ENCODE measurements at regions not wholly inside any gene's neighbourhood (a gene's known extent, or its start where the extent isn't known, plus 50 kb on each side); places are given as distances from the start of the nearest gene placed in this dataset.

GRCh38 chr10:81722399-81722798 lies 152.6 kb upstream of the NRG3 start:
- ATAC-seq (ENCODE audit: low read depth) = no peak
- no peak overlapping the region for H3K27ac Mint-ChIP-seq

GRCh38 chr10:81724431-81724830 lies 150.6 kb upstream of the NRG3 start:
- Mint-ChIP-seq H3K4me3 (no peak overlapping the region), H3K9me3 (ENCODE audit: insufficient read depth) (no peaks in the 10 kb centered on the region), H3K27me3 (no peaks in the 10 kb centered on the region), H3K4me1 (peaks cover 8% of the 10 kb centered on the region), H3K27ac (no peak overlapping the region)
- Histone ChIP-seq H3K4me3 (ENCODE audit: control extremely low read depth in 1 of 5, extremely low read depth in 1 of 5, insufficient read depth in 1 of 5, low read depth in 2 of 5, low read length in 4 of 5) (no peak overlapping the region), H3K4me1 (ENCODE audit: control insufficient read depth in 2 of 2, insufficient read depth in 2 of 2, low read length in 2 of 2) (peaks cover 0 to 5% of the 10 kb centered on the region in 2 donors), H3K27ac (ENCODE audit: low read length in 2 of 2) (peak overlapping the region in 1 of 2 donors; percentile 14), H4K20me1 (ENCODE audit: control insufficient read depth, insufficient read depth, low read length, poor library complexity, severe bottlenecking) (no peaks in the 10 kb centered on the region), H3K9me3 (ENCODE audit: control extremely low read depth in 1 of 3, control insufficient read depth in 2 of 3, insufficient read depth in 1 of 3, low read length in 2 of 3) (no peaks in the 10 kb centered on the region), H3K79me2 (ENCODE audit: control insufficient read depth, insufficient read depth, low read length) (no peaks in the 10 kb centered on the region), H2AFZ (ENCODE audit: insufficient read depth, low read depth, low read length, poor library complexity, severe bottlenecking) (peak overlapping the region; percentile 39), H3K36me3 (replicated peaks in 1 of 2; ENCODE audit: control extremely low read depth in 1 of 2, control insufficient read depth in 1 of 2, extremely low read depth in 1 of 2, insufficient read depth in 2 of 2, low read length in 1 of 2) (no peaks in the 10 kb centered on the region), H3K9ac (ENCODE audit: low read length) (peak overlapping the region; percentile 5), H3K4me2 (replicated peaks; ENCODE audit: low read depth, low read length, poor library complexity, severe bottlenecking) (no peak overlapping the region), H3K27me3 (replicated peaks in 1 of 4; ENCODE audit: control extremely low read depth in 1 of 4, control insufficient read depth in 3 of 4, insufficient read depth in 4 of 4, low read length in 3 of 4) (no peaks in the 10 kb centered on the region)
- TF ChIP-seq CTCF (IDR thresholded peaks at IDR 0.05) = no peak
- TF ChIP-seq EZH2 (IDR thresholded peaks at IDR 0.05; ENCODE audit: borderline replicate concordance, insufficient read depth, low read depth, low read length, poor library complexity, severe bottlenecking) = no peak
- POLR2A ChIA-PET = no interaction called here
- CTCF ChIA-PET = no interaction called here
- ATAC-seq (ENCODE audit: low read depth) (no peak), DNase-seq (no peak)
- intact Hi-C loops (cut with micrococcal nuclease) = no loop called here

More at GRCh38 chr10:81722399-81722798, 152.6 kb upstream of the NRG3 start:
- no peaks in the 10 kb centered on the region for H3K36me3 ChIP-seq (replicated peaks in 1 of 2; ENCODE audit: control extremely low read depth in 1 of 2, control insufficient read depth in 1 of 2, extremely low read depth in 1 of 2, insufficient read depth in 2 of 2, low read length in 1 of 2)
- H3K4me3 ChIP-seq (ENCODE audit: control extremely low read depth in 1 of 5, extremely low read depth in 1 of 5, insufficient read depth in 1 of 5, low read depth in 2 of 5, low read length in 4 of 5) = no peak overlapping the region
- POLR2A ChIA-PET = no interaction called here
- CTCF ChIA-PET = no interaction called here
- peaks cover 0 to 5% of the 10 kb centered on the region in 2 donors for H3K4me1 ChIP-seq (ENCODE audit: control insufficient read depth in 2 of 2, insufficient read depth in 2 of 2, low read length in 2 of 2)
- TF ChIP-seq CTCF (IDR thresholded peaks at IDR 0.05) (no peak), EZH2 (IDR thresholded peaks at IDR 0.05; ENCODE audit: borderline replicate concordance, insufficient read depth, low read depth, low read length, poor library complexity, severe bottlenecking) (no peak)
- no peaks in the 10 kb centered on the region for H4K20me1 ChIP-seq (ENCODE audit: control insufficient read depth, insufficient read depth, low read length, poor library complexity, severe bottlenecking)
- no peaks in the 10 kb centered on the region for H3K9me3 ChIP-seq (ENCODE audit: control extremely low read depth in 1 of 3, control insufficient read depth in 2 of 3, insufficient read depth in 1 of 3, low read length in 2 of 3)
- H3K27me3 Mint-ChIP-seq = no peaks in the 10 kb centered on the region
- DNase-seq = no peak
- no peak overlapping the region for H3K27ac ChIP-seq (ENCODE audit: low read length in 2 of 2)
- no peaks in the 10 kb centered on the region for H3K79me2 ChIP-seq (ENCODE audit: control insufficient read depth, insufficient read depth, low read length)
- H2AFZ ChIP-seq (ENCODE audit: insufficient read depth, low read depth, low read length, poor library complexity, severe bottlenecking) = no peak overlapping the region
- H3K4me2 ChIP-seq (replicated peaks; ENCODE audit: low read depth, low read length, poor library complexity, severe bottlenecking) = no peak overlapping the region
- H3K9me3 Mint-ChIP-seq (ENCODE audit: insufficient read depth) = no peaks in the 10 kb centered on the region
- peaks cover 8% of the 10 kb centered on the region for H3K4me1 Mint-ChIP-seq
- H3K9ac ChIP-seq (ENCODE audit: low read length) = no peak overlapping the region
- H3K27me3 ChIP-seq (replicated peaks in 1 of 4; ENCODE audit: control extremely low read depth in 1 of 4, control insufficient read depth in 3 of 4, insufficient read depth in 4 of 4, low read length in 3 of 4) = no peaks in the 10 kb centered on the region
- intact Hi-C loops (cut with micrococcal nuclease) = no loop called here
- WGBS (ENCODE audit: insufficient coverage) = no CpG with 5 or more reads among the region's 1 CpG
- no peak overlapping the region for H3K4me3 Mint-ChIP-seq

All from B cell (primary cell).